Keratinocyte (primary cell): ENCODE measurements at regions not wholly inside any gene's neighbourhood (a gene's known extent, or its start where the extent isn't known, plus 50 kb on each side); places are given as distances from the start of the nearest gene placed in this dataset.

Experiments used
- DNase-seq: peaks from one replicate; pipeline ENCODE4 v3.0.0-alpha.2; 2011; ENCODE audit warnings: low read depth, missing footprints, low spot score
- FAIRE-seq: peaks from 2 replicates; lab custom pipeline; 2011; peaks lifted over from hg19 to GRCh38; lab: Jason Lieb, UNC
- H2AFZ ChIP-seq: 2 replicates; pipeline ENCODE4 v1.6.0; 2012; ENCODE audit warnings: low read length, control low read depth, inconsistent platforms; ENCODE audit not compliant: control insufficient read depth
- H3K27ac ChIP-seq: 2 replicates; pipeline ENCODE4 v1.5.1; 2011; ENCODE audit warnings: low read length; ENCODE audit not compliant: control insufficient read depth, insufficient read depth
- H3K27me3 ChIP-seq: 3 replicates; pipeline ENCODE4 v1.6.0; 2011; ENCODE audit warnings: low read length; ENCODE audit not compliant: control insufficient read depth, insufficient read depth; ENCODE audit errors: extremely low read depth
- H3K36me3 ChIP-seq, 2 experiments: 2 replicates in 1 of 2; 3 replicates in 1 of 2; pipeline ENCODE4 v1.5.1; 2011; ENCODE audit warnings: low read length in 2 of 2, mild to moderate bottlenecking in 1 of 2; ENCODE audit not compliant: control insufficient read depth in 2 of 2, insufficient read depth in 2 of 2; ENCODE audit errors: extremely low read depth in 1 of 2
- H3K4me1 ChIP-seq: 3 replicates; pipeline ENCODE4 v1.5.1; 2011; ENCODE audit warnings: low read length; ENCODE audit not compliant: control insufficient read depth, insufficient read depth; ENCODE audit errors: extremely low read depth
- H3K4me2 ChIP-seq: 3 replicates; pipeline ENCODE4 v1.6.0; 2011; ENCODE audit warnings: low read depth, low read length; ENCODE audit not compliant: control insufficient read depth, insufficient read depth; ENCODE audit errors: extremely low read depth
- H3K4me3 ChIP-seq, 3 experiments: fragments of 200-600 bp in 1 of 3; sonication (generic) in 1 of 3; 2 replicates in 2 of 3; 3 replicates in 1 of 3; pipeline ENCODE4 v1.5.1; 2011 to 2016; ENCODE audit warnings: low read length in 3 of 3, mild to moderate bottlenecking in 3 of 3, control low read depth in 2 of 3, inconsistent platforms in 1 of 3, low read depth in 1 of 3, mixed read lengths in 1 of 3, mixed run types in 1 of 3, moderate library complexity in 1 of 3; ENCODE audit not compliant: control insufficient read depth in 2 of 3, insufficient read depth in 2 of 3; ENCODE audit errors: extremely low read depth in 1 of 3
- H3K79me2 ChIP-seq: 2 replicates; pipeline ENCODE4 v1.6.0; 2012; ENCODE audit warnings: low read length; ENCODE audit not compliant: control insufficient read depth, insufficient read depth
- H3K9ac ChIP-seq: 3 replicates; pipeline ENCODE4 v1.6.0; 2011; ENCODE audit warnings: low read length; ENCODE audit not compliant: control insufficient read depth, insufficient read depth; ENCODE audit errors: extremely low read depth
- H3K9me1 ChIP-seq: 3 replicates; pipeline ENCODE4 v1.6.0; 2011; ENCODE audit warnings: low read length; ENCODE audit not compliant: control insufficient read depth, insufficient read depth; ENCODE audit errors: extremely low read depth
- H3K9me3 ChIP-seq: 2 replicates; pipeline ENCODE4 v1.5.1; 2012; ENCODE audit warnings: low read depth, low read length; ENCODE audit not compliant: control insufficient read depth
- H4K20me1 ChIP-seq: 3 replicates; pipeline ENCODE4 v1.6.0; 2011; ENCODE audit warnings: low read length; ENCODE audit not compliant: control insufficient read depth, insufficient read depth; ENCODE audit errors: extremely low read depth
- EZH2 ChIP-seq: IDR thresholded peaks from one replicate; pipeline ENCODE4 v1.6.1; 2012; ENCODE audit warnings: inconsistent platforms, mild to moderate bottlenecking, low read length, moderate library complexity
- dilution Hi-C: fragments of 300-500 bp; cut with MboI; formaldehyde crosslinking; loops from one replicate; pipeline ENCODE4 v1.7.0; 2020; ENCODE audit warnings: low sequenced_read_pairs; ENCODE audit not compliant: extremely low pct_ligation_motif_present
- TF ChIP-seq, protein P1 (sequence below), 3 experiments: IDR thresholded peaks in 1 of 3; conservative IDR thresholded peaks in 1 of 3; optimal IDR thresholded peaks in 1 of 3; 2 replicates in 2 of 3; 3 replicates in 1 of 3; pipeline versions ENCODE3 to v1.5.1; 2011; ENCODE audit warnings: low read length in 3 of 3, mild to moderate bottlenecking in 3 of 3, moderate library complexity in 2 of 3, control low read depth in 1 of 3, inconsistent platforms in 1 of 3; ENCODE audit not compliant: insufficient read depth in 2 of 3; ENCODE audit errors: extremely low read depth in 1 of 3

DNA sequence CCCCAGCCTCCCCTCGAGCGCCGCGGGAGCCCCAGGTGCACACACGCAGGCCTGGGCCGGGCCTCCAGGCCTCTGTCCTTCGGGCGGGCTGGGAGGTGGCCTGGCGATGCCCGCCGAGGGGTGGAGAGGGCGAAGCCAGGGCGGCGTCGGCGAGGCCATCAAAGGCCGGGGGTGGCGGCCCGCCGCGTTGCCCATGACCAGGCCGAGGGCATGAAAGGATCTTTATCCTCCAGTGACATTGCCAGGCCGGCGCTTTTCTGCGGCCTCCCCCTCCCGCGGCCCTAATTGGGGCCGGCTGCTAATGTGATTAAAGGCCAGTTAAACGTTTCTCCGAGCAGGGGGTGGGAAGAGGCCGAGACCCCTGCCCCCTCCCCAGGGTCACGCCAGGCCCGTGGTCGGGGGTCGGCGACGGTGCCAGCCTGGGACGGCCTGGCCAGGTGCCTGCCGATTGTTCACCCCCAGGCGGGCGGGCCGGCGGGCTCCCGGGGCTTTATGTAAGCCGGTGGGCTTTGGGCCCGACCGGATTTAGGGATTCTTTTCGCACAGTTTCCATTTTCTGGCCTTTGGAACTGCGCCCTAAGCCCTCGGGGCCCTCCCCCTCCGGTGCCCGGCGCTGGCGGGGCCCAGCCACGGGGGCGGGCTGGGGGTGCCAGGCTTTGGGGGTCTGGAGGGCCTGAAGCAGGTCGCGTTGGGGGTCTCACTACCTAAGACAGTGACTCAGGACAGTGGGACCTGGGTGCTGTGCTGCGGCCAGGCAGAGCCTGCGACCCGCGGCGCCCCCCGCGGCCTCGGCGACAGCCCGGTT is 103.2 kb upstream of the DIO3 start:
- peak; percentile 74 for TF ChIP-seq EZH2
- TF ChIP-seq, protein P1, sequence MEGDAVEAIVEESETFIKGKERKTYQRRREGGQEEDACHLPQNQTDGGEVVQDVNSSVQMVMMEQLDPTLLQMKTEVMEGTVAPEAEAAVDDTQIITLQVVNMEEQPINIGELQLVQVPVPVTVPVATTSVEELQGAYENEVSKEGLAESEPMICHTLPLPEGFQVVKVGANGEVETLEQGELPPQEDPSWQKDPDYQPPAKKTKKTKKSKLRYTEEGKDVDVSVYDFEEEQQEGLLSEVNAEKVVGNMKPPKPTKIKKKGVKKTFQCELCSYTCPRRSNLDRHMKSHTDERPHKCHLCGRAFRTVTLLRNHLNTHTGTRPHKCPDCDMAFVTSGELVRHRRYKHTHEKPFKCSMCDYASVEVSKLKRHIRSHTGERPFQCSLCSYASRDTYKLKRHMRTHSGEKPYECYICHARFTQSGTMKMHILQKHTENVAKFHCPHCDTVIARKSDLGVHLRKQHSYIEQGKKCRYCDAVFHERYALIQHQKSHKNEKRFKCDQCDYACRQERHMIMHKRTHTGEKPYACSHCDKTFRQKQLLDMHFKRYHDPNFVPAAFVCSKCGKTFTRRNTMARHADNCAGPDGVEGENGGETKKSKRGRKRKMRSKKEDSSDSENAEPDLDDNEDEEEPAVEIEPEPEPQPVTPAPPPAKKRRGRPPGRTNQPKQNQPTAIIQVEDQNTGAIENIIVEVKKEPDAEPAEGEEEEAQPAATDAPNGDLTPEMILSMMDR (optimal IDR thresholded peaks at IDR 0.05 in 1 of 3, IDR thresholded peaks at IDR 0.05 in 1 of 3, conservative IDR thresholded peaks at IDR 0.05 in 1 of 3; ENCODE audit: extremely low read depth in 1 of 3, insufficient read depth in 2 of 3, low read length in 3 of 3), result no peak
- DNase-seq (no peak), FAIRE-seq (no peak)
- Histone ChIP-seq H3K4me1 (no peaks in the 10 kb centered on the region), H3K36me3 (no peaks in the 10 kb centered on the region), H3K27me3 (peaks cover 57% of the 10 kb centered on the region), H3K79me2 (no peaks in the 10 kb centered on the region), H2AFZ (no peak overlapping the region), H4K20me1 (no peaks in the 10 kb centered on the region), H3K27ac (no peak overlapping the region), H3K4me2 (no peak overlapping the region), H3K9ac (no peak overlapping the region), H3K9me3 (no peaks in the 10 kb centered on the region), H3K9me1 (no peaks in the 10 kb centered on the region), H3K4me3 (no peak overlapping the region)
- dilution Hi-C loops, result no loop called here

DNA sequence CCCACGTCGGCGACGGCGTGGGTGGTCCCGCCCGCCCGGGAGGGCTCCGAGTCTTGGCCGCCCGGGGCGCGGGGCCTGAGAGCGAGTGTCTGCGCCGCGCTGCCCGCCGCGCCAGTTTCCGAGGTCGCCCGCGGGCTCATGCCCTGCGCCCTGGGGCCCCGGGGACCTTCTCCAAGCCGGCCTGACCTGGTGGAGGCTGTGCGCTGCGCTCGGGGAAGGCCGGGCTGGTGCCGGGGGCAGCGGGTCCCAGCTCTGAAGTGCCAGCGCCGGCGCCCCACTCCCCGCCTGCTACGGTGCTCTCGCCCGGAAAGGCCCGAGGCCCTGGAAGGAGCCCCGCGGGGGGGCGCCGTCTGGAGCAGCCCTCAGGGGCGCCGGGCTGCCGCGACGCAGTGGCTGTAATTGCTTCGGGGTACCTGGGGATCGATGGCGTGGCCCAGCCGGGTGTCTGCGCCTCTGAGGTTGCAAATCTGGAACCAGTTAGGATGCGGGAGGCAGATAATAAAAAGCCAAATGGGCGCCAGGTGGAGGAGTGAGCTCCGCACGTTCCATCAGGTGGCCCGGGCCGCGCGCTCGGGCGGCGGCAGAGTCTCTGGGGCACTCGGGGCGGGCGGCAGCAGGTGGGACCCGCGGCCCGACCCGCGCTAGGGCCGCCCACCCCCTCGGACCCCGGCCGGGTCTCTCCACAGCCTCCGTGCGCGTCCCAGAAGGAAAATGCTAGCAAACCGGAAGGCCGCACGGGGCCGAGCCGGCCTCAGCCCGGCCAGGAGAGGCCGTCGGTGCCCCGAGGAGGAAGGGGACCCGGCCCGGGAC is 102.3 kb upstream of the DIO3 start:
- Histone ChIP-seq H3K9me3 (peaks cover 3% of the 10 kb centered on the region), H3K79me2 (no peaks in the 10 kb centered on the region), H3K36me3 (no peaks in the 10 kb centered on the region), H3K4me1 (no peaks in the 10 kb centered on the region), H3K4me3 (no peak overlapping the region), H3K27me3 (peaks cover 57% of the 10 kb centered on the region), H3K27ac (no peak overlapping the region), H3K4me2 (no peak overlapping the region), H3K9ac (no peak overlapping the region), H3K9me1 (no peaks in the 10 kb centered on the region), H2AFZ (no peak overlapping the region), H4K20me1 (no peaks in the 10 kb centered on the region)
- FAIRE-seq (no peak), DNase-seq (no peak)
- TF ChIP-seq, protein P1 (optimal IDR thresholded peaks at IDR 0.05 in 1 of 3, IDR thresholded peaks at IDR 0.05 in 1 of 3, conservative IDR thresholded peaks at IDR 0.05 in 1 of 3; ENCODE audit: extremely low read depth in 1 of 3, insufficient read depth in 2 of 3, low read length in 3 of 3), result no peak
- TF ChIP-seq EZH2, result peak; percentile 55
- dilution Hi-C loops, result no loop called here
